ENCODE measurements at regions not wholly inside any gene's neighbourhood (a gene's known extent, or its start where the extent isn't known, plus 50 kb on each side); places are given as distances from the start of the nearest gene placed in this dataset.

DNA sequence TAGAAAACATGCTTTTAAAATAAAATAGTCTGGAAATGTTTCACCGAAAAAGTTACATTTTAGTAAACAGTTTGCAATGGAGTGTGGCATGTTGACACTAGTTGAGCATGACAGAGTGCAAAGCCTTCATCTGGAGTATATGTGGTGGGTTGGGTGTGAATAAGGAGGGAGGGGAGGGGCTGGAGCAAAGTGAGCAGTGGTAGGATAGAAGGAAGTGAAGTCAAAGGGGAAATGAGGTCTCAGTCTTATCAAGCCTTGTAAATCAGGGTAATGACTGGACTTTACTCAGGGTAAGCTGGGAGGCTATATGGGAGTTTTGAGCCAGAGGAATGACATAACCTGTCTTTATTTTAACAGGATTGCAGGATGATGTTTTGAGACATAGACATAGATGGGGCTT is 222.8 kb downstream of the PCDH20 start:
- no peak for TF ChIP-seq CREB1 (IDR thresholded peaks at IDR 0.05)
- TF ChIP-seq, protein P1, sequence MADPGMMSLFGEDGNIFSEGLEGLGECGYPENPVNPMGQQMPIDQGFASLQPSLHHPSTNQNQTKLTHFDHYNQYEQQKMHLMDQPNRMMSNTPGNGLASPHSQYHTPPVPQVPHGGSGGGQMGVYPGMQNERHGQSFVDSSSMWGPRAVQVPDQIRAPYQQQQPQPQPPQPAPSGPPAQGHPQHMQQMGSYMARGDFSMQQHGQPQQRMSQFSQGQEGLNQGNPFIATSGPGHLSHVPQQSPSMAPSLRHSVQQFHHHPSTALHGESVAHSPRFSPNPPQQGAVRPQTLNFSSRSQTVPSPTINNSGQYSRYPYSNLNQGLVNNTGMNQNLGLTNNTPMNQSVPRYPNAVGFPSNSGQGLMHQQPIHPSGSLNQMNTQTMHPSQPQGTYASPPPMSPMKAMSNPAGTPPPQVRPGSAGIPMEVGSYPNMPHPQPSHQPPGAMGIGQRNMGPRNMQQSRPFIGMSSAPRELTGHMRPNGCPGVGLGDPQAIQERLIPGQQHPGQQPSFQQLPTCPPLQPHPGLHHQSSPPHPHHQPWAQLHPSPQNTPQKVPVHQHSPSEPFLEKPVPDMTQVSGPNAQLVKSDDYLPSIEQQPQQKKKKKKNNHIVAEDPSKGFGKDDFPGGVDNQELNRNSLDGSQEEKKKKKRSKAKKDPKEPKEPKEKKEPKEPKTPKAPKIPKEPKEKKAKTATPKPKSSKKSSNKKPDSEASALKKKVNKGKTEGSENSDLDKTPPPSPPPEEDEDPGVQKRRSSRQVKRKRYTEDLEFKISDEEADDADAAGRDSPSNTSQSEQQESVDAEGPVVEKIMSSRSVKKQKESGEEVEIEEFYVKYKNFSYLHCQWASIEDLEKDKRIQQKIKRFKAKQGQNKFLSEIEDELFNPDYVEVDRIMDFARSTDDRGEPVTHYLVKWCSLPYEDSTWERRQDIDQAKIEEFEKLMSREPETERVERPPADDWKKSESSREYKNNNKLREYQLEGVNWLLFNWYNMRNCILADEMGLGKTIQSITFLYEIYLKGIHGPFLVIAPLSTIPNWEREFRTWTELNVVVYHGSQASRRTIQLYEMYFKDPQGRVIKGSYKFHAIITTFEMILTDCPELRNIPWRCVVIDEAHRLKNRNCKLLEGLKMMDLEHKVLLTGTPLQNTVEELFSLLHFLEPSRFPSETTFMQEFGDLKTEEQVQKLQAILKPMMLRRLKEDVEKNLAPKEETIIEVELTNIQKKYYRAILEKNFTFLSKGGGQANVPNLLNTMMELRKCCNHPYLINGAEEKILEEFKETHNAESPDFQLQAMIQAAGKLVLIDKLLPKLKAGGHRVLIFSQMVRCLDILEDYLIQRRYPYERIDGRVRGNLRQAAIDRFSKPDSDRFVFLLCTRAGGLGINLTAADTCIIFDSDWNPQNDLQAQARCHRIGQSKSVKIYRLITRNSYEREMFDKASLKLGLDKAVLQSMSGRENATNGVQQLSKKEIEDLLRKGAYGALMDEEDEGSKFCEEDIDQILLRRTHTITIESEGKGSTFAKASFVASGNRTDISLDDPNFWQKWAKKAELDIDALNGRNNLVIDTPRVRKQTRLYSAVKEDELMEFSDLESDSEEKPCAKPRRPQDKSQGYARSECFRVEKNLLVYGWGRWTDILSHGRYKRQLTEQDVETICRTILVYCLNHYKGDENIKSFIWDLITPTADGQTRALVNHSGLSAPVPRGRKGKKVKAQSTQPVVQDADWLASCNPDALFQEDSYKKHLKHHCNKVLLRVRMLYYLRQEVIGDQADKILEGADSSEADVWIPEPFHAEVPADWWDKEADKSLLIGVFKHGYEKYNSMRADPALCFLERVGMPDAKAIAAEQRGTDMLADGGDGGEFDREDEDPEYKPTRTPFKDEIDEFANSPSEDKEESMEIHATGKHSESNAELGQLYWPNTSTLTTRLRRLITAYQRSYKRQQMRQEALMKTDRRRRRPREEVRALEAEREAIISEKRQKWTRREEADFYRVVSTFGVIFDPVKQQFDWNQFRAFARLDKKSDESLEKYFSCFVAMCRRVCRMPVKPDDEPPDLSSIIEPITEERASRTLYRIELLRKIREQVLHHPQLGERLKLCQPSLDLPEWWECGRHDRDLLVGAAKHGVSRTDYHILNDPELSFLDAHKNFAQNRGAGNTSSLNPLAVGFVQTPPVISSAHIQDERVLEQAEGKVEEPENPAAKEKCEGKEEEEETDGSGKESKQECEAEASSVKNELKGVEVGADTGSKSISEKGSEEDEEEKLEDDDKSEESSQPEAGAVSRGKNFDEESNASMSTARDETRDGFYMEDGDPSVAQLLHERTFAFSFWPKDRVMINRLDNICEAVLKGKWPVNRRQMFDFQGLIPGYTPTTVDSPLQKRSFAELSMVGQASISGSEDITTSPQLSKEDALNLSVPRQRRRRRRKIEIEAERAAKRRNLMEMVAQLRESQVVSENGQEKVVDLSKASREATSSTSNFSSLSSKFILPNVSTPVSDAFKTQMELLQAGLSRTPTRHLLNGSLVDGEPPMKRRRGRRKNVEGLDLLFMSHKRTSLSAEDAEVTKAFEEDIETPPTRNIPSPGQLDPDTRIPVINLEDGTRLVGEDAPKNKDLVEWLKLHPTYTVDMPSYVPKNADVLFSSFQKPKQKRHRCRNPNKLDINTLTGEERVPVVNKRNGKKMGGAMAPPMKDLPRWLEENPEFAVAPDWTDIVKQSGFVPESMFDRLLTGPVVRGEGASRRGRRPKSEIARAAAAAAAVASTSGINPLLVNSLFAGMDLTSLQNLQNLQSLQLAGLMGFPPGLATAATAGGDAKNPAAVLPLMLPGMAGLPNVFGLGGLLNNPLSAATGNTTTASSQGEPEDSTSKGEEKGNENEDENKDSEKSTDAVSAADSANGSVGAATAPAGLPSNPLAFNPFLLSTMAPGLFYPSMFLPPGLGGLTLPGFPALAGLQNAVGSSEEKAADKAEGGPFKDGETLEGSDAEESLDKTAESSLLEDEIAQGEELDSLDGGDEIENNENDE (IDR thresholded peaks at IDR 0.05; ENCODE audit: insufficient replicate concordance, low read length), result no peak
- TF ChIP-seq, protein P2, sequence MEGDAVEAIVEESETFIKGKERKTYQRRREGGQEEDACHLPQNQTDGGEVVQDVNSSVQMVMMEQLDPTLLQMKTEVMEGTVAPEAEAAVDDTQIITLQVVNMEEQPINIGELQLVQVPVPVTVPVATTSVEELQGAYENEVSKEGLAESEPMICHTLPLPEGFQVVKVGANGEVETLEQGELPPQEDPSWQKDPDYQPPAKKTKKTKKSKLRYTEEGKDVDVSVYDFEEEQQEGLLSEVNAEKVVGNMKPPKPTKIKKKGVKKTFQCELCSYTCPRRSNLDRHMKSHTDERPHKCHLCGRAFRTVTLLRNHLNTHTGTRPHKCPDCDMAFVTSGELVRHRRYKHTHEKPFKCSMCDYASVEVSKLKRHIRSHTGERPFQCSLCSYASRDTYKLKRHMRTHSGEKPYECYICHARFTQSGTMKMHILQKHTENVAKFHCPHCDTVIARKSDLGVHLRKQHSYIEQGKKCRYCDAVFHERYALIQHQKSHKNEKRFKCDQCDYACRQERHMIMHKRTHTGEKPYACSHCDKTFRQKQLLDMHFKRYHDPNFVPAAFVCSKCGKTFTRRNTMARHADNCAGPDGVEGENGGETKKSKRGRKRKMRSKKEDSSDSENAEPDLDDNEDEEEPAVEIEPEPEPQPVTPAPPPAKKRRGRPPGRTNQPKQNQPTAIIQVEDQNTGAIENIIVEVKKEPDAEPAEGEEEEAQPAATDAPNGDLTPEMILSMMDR (IDR thresholded peaks at IDR 0.05; ENCODE audit: control extremely low read depth in 1 of 3, insufficient read depth in 1 of 3, low read depth in 1 of 3, low read length in 3 of 3), result no peak
- no peak for TF ChIP-seq TCF12 (IDR thresholded peaks at IDR 0.05; ENCODE audit: low read depth, low read length)
- no peak for TF ChIP-seq BACH1 (IDR thresholded peaks at IDR 0.05; ENCODE audit: low read length)
- TF ChIP-seq, protein P3, sequence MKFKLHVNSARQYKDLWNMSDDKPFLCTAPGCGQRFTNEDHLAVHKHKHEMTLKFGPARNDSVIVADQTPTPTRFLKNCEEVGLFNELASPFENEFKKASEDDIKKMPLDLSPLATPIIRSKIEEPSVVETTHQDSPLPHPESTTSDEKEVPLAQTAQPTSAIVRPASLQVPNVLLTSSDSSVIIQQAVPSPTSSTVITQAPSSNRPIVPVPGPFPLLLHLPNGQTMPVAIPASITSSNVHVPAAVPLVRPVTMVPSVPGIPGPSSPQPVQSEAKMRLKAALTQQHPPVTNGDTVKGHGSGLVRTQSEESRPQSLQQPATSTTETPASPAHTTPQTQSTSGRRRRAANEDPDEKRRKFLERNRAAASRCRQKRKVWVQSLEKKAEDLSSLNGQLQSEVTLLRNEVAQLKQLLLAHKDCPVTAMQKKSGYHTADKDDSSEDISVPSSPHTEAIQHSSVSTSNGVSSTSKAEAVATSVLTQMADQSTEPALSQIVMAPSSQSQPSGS (IDR thresholded peaks at IDR 0.05; ENCODE audit: low read length), result no peak
- TF ChIP-seq CEBPB (IDR thresholded peaks at IDR 0.05; ENCODE audit: low read depth, low read length), result no peak
- no peak for TF ChIP-seq SRF (IDR thresholded peaks at IDR 0.05; ENCODE audit: low read depth, low read length)
- TF ChIP-seq BCL11A (IDR thresholded peaks at IDR 0.05; ENCODE audit: low read depth in 2 of 2, low read length in 2 of 2), result no peak
- no peak for TF ChIP-seq EZH2 (IDR thresholded peaks at IDR 0.05; ENCODE audit: low read depth, low read length, severe bottlenecking)
- no peak for TF ChIP-seq SP2 (IDR thresholded peaks at IDR 0.05; ENCODE audit: low read length)
- no peak for TF ChIP-seq EGR1 (IDR thresholded peaks at IDR 0.05; ENCODE audit: borderline replicate concordance, low read depth, low read length)
